GM21825 (cell line): ENCODE measurements at regions not wholly inside any gene's neighbourhood (a gene's known extent, or its start where the extent isn't known, plus 50 kb on each side); places are given as distances from the start of the nearest gene placed in this dataset.

Source experiments
- ATAC-seq: cut with Tn5 transposase; IDR thresholded peaks from one replicate; pipeline ENCODE4 v1.9.1; 2021; ENCODE audit warnings: mild to moderate bottlenecking, moderate library complexity; ENCODE audit not compliant: unreplicated experiment

GRCh38 chrX:13151828-13152517 lies 107.6 kb upstream of the FAM9C start:
- ATAC-seq, result no peak

GRCh38 chrX:13149702-13150350 lies 105.4 kb upstream of the FAM9C start:
- ATAC-seq, result no peak

GRCh38 chrX:13147733-13148132 lies 103.3 kb upstream of the FAM9C start:
- no peak for ATAC-seq

- no peak for ATAC-seq
These were observed 102.7 kb upstream of the FAM9C start for GRCh38 chrX:13147147-13147546.

- no peak for ATAC-seq
These were observed 100.7 kb upstream of the FAM9C start for GRCh38 chrX:13144927-13145655.

GRCh38 chrX:13142891-13143290 lies 98.5 kb upstream of the FAM9C start:
- ATAC-seq, result no peak

GRCh38 chrX:13140007-13140406 lies 95.6 kb upstream of the FAM9C start:
- no peak for ATAC-seq

- no peak for ATAC-seq
These were observed 87.1 kb upstream of the FAM9C start for GRCh38 chrX:13131396-13132137.

- ATAC-seq, result no peak
These were observed 86.4 kb upstream of the FAM9C start for GRCh38 chrX:13130816-13131215.

GRCh38 chrX:13128104-13128503 lies 83.7 kb upstream of the FAM9C start:
- ATAC-seq, result no peak

- ATAC-seq, result no peak
These were observed 82.4 kb upstream of the FAM9C start for GRCh38 chrX:13126775-13127174.

GRCh38 chrX:13125188-13125587 lies 80.8 kb upstream of the FAM9C start:
- no peak for ATAC-seq

GRCh38 chrX:13123857-13124345 lies 79.5 kb upstream of the FAM9C start:
- ATAC-seq, result no peak

GRCh38 chrX:13123247-13123856 lies 78.9 kb upstream of the FAM9C start:
- ATAC-seq, result no peak

GRCh38 chrX:13121020-13121555 lies 76.7 kb upstream of the FAM9C start:
- no peak for ATAC-seq

GRCh38 chrX:13120017-13120416 lies 75.6 kb upstream of the FAM9C start:
- ATAC-seq, result no peak

GRCh38 chrX:13119386-13119785 lies 75.0 kb upstream of the FAM9C start:
- ATAC-seq, result no peak

GRCh38 chrX:13115146-13115855 lies 70.9 kb upstream of the FAM9C start:
- ATAC-seq, result no peak

GRCh38 chrX:13112499-13112898 lies 68.1 kb upstream of the FAM9C start:
- ATAC-seq, result no peak
